ENCODE measurements at regions not wholly inside any gene's neighbourhood (a gene's known extent, or its start where the extent isn't known, plus 50 kb on each side); places are given as distances from the start of the nearest gene placed in this dataset.

DNA sequence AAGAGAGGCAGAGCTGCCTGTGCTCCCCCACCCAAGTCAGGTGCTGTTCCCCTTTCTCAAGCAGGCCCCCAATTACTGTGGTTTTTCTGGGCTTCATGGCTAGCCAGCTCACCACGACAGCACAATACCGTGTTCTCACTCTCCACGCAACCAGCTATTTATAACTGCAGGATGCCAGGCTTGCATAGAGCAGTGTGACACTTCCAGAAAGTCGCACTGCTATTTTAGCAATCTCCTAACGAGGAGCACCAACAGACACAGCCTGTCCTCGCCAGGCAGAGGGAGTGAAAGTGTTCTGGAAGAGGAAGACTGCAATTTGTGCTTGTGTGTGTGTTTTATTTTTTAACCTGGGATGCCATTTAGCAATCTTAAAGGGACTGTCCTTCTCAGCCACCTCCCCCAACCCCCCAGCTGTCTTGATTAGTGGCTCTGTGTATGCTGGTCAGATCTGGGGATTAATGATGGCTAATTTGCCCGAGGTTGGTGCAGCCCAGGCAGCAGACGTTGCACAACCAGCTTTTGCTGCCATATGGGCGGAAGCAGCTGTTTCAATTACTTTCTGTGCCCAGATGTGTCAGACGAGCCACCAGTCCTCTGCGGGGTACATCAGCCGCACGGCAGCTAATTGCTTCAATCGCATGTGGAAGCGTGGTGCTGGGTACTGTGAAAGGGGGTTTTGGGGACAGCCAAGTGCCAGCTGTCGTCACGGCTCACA, 268.0 kb upstream of the ARRDC4 start:
- intact Hi-C loops (cut with DNase I) = no loop called here
- DNase-seq = no peak
- H3K27ac ChIP-seq = no peak overlapping the region
- H3K36me3 ChIP-seq = no peaks in the 10 kb centered on the region
- H3K4me3 ChIP-seq (replicated peaks in 1 of 3) = no peak overlapping the region
- no peaks in the 10 kb centered on the region for H3K27me3 ChIP-seq
- no peaks in the 10 kb centered on the region for H3K4me1 ChIP-seq
- TF ChIP-seq POLR2A (IDR thresholded peaks at IDR 0.05) (no peak), CTCF (IDR thresholded peaks at IDR 0.05) (no peak)
- 64 to 78% methylated on average over 17 of the region's 17 CpGs for WGBS, 2 donors
- H3K9me3 ChIP-seq = no peaks in the 10 kb centered on the region

- Histone ChIP-seq H3K4me1 (no peaks in the 10 kb centered on the region), H3K4me3 (replicated peaks in 1 of 3) (no peak overlapping the region), H3K27ac (no peak overlapping the region), H3K9me3 (no peaks in the 10 kb centered on the region), H3K36me3 (no peaks in the 10 kb centered on the region), H3K27me3 (no peaks in the 10 kb centered on the region)
- no peak for DNase-seq
- intact Hi-C loops (cut with DNase I) = no loop called here
- 90 to 93% methylated on average over 7 of the region's 7 CpGs for WGBS, 2 donors
- no peak for TF ChIP-seq CTCF (IDR thresholded peaks at IDR 0.05)
- no peak for TF ChIP-seq POLR2A (IDR thresholded peaks at IDR 0.05)
Observed at GRCh38 chr15:97694456-97694855, 266.0 kb upstream of the ARRDC4 start.

DNA sequence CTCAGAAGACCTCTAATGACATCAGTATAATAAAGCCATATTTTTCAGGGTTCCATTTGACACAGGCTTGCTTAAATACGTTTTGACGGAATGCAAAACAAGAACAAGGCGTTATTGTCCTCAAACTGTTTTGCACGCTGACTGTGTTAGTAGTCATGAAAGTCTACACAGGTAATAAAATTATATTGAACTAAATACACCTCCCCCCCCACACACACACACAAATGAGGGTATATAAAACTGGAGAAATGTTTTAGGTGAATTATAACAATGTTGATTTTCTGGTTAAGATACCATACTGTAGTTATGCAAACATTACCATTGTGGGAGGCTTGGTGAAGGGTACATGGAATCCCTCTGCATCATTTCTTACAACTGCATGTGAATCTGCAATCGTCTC, 257.1 kb upstream of the ARRDC4 start:
- TF ChIP-seq POLR2A (IDR thresholded peaks at IDR 0.05) (no peak), CTCF (IDR thresholded peaks at IDR 0.05) (no peak)
- H3K27me3 ChIP-seq = no peaks in the 10 kb centered on the region
- intact Hi-C loops (cut with DNase I) = no loop called here
- no peaks in the 10 kb centered on the region for H3K9me3 ChIP-seq
- H3K36me3 ChIP-seq = no peaks in the 10 kb centered on the region
- DNase-seq = no peak
- WGBS, 2 donors = 92 to 93% methylated on average over 5 of the region's 5 CpGs
- H3K4me1 ChIP-seq = no peaks in the 10 kb centered on the region
- H3K4me3 ChIP-seq (replicated peaks in 1 of 3) = no peak overlapping the region
- H3K27ac ChIP-seq = no peak overlapping the region

- Histone ChIP-seq H3K36me3 (no peaks in the 10 kb centered on the region), H3K4me1 (no peaks in the 10 kb centered on the region), H3K4me3 (replicated peaks in 1 of 3) (no peak overlapping the region), H3K27ac (no peak overlapping the region), H3K9me3 (no peaks in the 10 kb centered on the region), H3K27me3 (no peaks in the 10 kb centered on the region)
- intact Hi-C loops (cut with DNase I) = no loop called here
- no peak for TF ChIP-seq POLR2A (IDR thresholded peaks at IDR 0.05)
- TF ChIP-seq CTCF (IDR thresholded peaks at IDR 0.05) = no peak
- 88 to 93% methylated on average over 1 of the region's 1 CpG for WGBS, 2 donors
- no peak for DNase-seq
Observed at GRCh38 chr15:97706059-97706458, 254.4 kb upstream of the ARRDC4 start.

GRCh38 chr15:97708252-97708651, 252.3 kb upstream of the ARRDC4 start:
- Histone ChIP-seq H3K27me3 (no peaks in the 10 kb centered on the region), H3K27ac (no peak overlapping the region), H3K9me3 (no peaks in the 10 kb centered on the region), H3K36me3 (no peaks in the 10 kb centered on the region), H3K4me3 (replicated peaks in 1 of 3) (no peak overlapping the region), H3K4me1 (no peaks in the 10 kb centered on the region)
- WGBS, 2 donors = 76 to 79% methylated on average over 3 of the region's 3 CpGs
- TF ChIP-seq POLR2A (IDR thresholded peaks at IDR 0.05) = no peak
- TF ChIP-seq CTCF (IDR thresholded peaks at IDR 0.05) = no peak
- intact Hi-C loops (cut with DNase I) = no loop called here
- no peak for DNase-seq

All from thyroid gland (tissue), 4 donors.